H9 (cell line): ENCODE measurements at regions not wholly inside any gene's neighbourhood (a gene's known extent, or its start where the extent isn't known, plus 50 kb on each side); places are given as distances from the start of the nearest gene placed in this dataset.

Experiments
- DNase-seq: peaks from one replicate; pipeline ENCODE4 v3.0.0-alpha.2; 2017
- H2AFZ ChIP-seq: one replicate; pipeline ENCODE4 v1.6.1; 2013; ENCODE audit warnings: mild to moderate bottlenecking, low read length, control low read depth, moderate library complexity
- H2AK5ac ChIP-seq: 2 replicates; pipeline ENCODE4 v1.6.1; 2013; ENCODE audit warnings: low read length, control low read depth, mixed read lengths; ENCODE audit not compliant: insufficient read length
- H2BK120ac ChIP-seq: one replicate; pipeline ENCODE4 v1.6.1; 2013; ENCODE audit warnings: low read depth, mild to moderate bottlenecking, low read length, control low read depth, inconsistent platforms; ENCODE audit not compliant: poor library complexity, severe bottlenecking
- H2BK12ac ChIP-seq: 2 replicates; pipeline ENCODE4 v1.6.1; 2013; ENCODE audit warnings: low read length, control low read depth, mixed read lengths, low read depth; ENCODE audit not compliant: insufficient read length
- H2BK15ac ChIP-seq: 2 replicates; pipeline ENCODE4 v1.6.1; 2013; ENCODE audit warnings: low read depth, low read length, control low read depth
- H2BK20ac ChIP-seq: one replicate; pipeline ENCODE4 v1.6.1; 2013; ENCODE audit warnings: low read depth, mild to moderate bottlenecking, low read length, control low read depth, inconsistent platforms; ENCODE audit not compliant: poor library complexity, severe bottlenecking
- H2BK5ac ChIP-seq: 2 replicates; pipeline ENCODE4 v1.6.1; 2013; ENCODE audit warnings: low read length, control low read depth, mixed read lengths; ENCODE audit not compliant: insufficient read length
- H3K14ac ChIP-seq: 2 replicates; pipeline ENCODE4 v1.6.1; 2013; ENCODE audit warnings: low read length, control low read depth; ENCODE audit not compliant: insufficient read depth
- H3K18ac ChIP-seq: 2 replicates; pipeline ENCODE4 v1.6.1; 2013; ENCODE audit warnings: low read depth, mild to moderate bottlenecking, mixed read lengths, low read length, control low read depth; ENCODE audit not compliant: insufficient read length
- H3K23ac ChIP-seq: 2 replicates; pipeline ENCODE4 v1.6.1; 2013; ENCODE audit warnings: low read length, control low read depth, mixed read lengths, low read depth; ENCODE audit not compliant: insufficient read length
- H3K23me2 ChIP-seq: 2 replicates; pipeline ENCODE4 v1.6.1; 2013; ENCODE audit warnings: low read depth, mild to moderate bottlenecking, mixed read lengths, low read length, control low read depth; ENCODE audit not compliant: insufficient read length, poor library complexity, severe bottlenecking
- H3K27ac ChIP-seq: 2 replicates; pipeline ENCODE4 v1.5.1; 2013; ENCODE audit warnings: low read length, control low read depth, mixed read lengths, low read depth; ENCODE audit not compliant: insufficient read length
- H3K27me3 ChIP-seq: 2 replicates; pipeline ENCODE4 v1.6.1; 2013; ENCODE audit warnings: low read length, control low read depth, inconsistent platforms; ENCODE audit not compliant: insufficient read depth
- H3K4ac ChIP-seq: 2 replicates; pipeline ENCODE4 v1.6.1; 2013; ENCODE audit warnings: low read depth, mild to moderate bottlenecking, control low read depth, inconsistent platforms, low read length, moderate library complexity
- H3K4me1 ChIP-seq: 2 replicates; pipeline ENCODE4 v1.6.1; 2013; ENCODE audit warnings: low read length, control low read depth, inconsistent platforms; ENCODE audit not compliant: insufficient read depth
- H3K4me2 ChIP-seq: 2 replicates; pipeline ENCODE4 v1.6.1; 2013; ENCODE audit warnings: low read length, control low read depth, mixed read lengths; ENCODE audit not compliant: insufficient read length, insufficient read depth
- H3K56ac ChIP-seq: 2 replicates; pipeline ENCODE4 v1.6.1; 2013; ENCODE audit warnings: low read depth, mild to moderate bottlenecking, mixed read lengths, low read length, control low read depth; ENCODE audit not compliant: insufficient read length
- H3K79me1 ChIP-seq: 2 replicates; pipeline ENCODE4 v1.6.1; 2013; ENCODE audit warnings: low read depth, mild to moderate bottlenecking, moderate library complexity, low read length, control low read depth, inconsistent platforms; ENCODE audit not compliant: insufficient read depth, poor library complexity, severe bottlenecking
- H3K79me2 ChIP-seq: 2 replicates; pipeline ENCODE4 v1.6.1; 2013; ENCODE audit warnings: low read length, control low read depth, inconsistent platforms; ENCODE audit not compliant: insufficient read depth
- H3K9ac ChIP-seq: 2 replicates; pipeline ENCODE4 v1.6.1; 2013; ENCODE audit warnings: low read length, control low read depth, mixed read lengths; ENCODE audit not compliant: insufficient read length; ENCODE audit errors: extremely low read depth
- H3K9me3 ChIP-seq: one replicate; pipeline ENCODE4 v1.6.1; 2013; ENCODE audit warnings: low read depth, low read length, inconsistent platforms; ENCODE audit not compliant: control insufficient read depth
- H3T11ph ChIP-seq: one replicate; pipeline ENCODE4 v1.6.1; 2013; ENCODE audit warnings: mild to moderate bottlenecking, low read length, control low read depth, inconsistent platforms
- H4K20me1 ChIP-seq: one replicate; pipeline ENCODE4 v1.6.1; 2013; ENCODE audit not compliant: control insufficient read depth, insufficient read length, insufficient read depth
- H4K5ac ChIP-seq: 2 replicates; pipeline ENCODE4 v1.6.1; 2013; ENCODE audit warnings: low read depth, mild to moderate bottlenecking, mixed read lengths, low read length, control low read depth; ENCODE audit not compliant: insufficient read length
- H4K8ac ChIP-seq: replicated peaks from 2 replicates; pipeline ENCODE4 v1.6.1; 2013; ENCODE audit warnings: low read length, control low read depth, mixed read lengths, low read depth; ENCODE audit not compliant: insufficient read length
- H4K91ac ChIP-seq: 2 replicates; pipeline ENCODE4 v1.6.1; 2013; ENCODE audit warnings: low read depth, mild to moderate bottlenecking, moderate library complexity, mixed read lengths, low read length, control low read depth; ENCODE audit not compliant: insufficient read length
- H3K27ac Mint-ChIP-seq, 3 experiments: 2 replicates in 2 of 3; 3 replicates in 1 of 3; pipeline ENCODE4 v1.8.0; 2020 to 2021; ENCODE audit warnings: mixed read lengths in 3 of 3, mild to moderate bottlenecking in 1 of 3, moderate library complexity in 1 of 3
- H3K27me3 Mint-ChIP-seq: 2 replicates; pipeline ENCODE4 v1.8.0; 2021; ENCODE audit warnings: low read depth, mild to moderate bottlenecking, moderate library complexity, mixed read lengths
- H3K36me3 Mint-ChIP-seq, 3 experiments: 2 replicates in 2 of 3; 3 replicates in 1 of 3; pipeline ENCODE4 v1.8.0; 2020 to 2021; ENCODE audit warnings: low read depth in 3 of 3, mixed read lengths in 3 of 3; ENCODE audit not compliant: insufficient read depth in 1 of 3
- H3K4me1 Mint-ChIP-seq, 2 experiments: 2 replicates each; pipeline ENCODE4 v1.8.0; 2020; ENCODE audit warnings: mixed read lengths in 2 of 2
- H3K4me3 Mint-ChIP-seq, 2 experiments: 2 replicates in 1 of 2; 3 replicates in 1 of 2; pipeline ENCODE4 v1.8.0; 2020 to 2021; ENCODE audit warnings: mild to moderate bottlenecking in 2 of 2, mixed read lengths in 2 of 2, moderate library complexity in 1 of 2
- H3K9me3 Mint-ChIP-seq, 2 experiments: 2 replicates in 1 of 2; 3 replicates in 1 of 2; pipeline ENCODE4 v1.8.0; 2020; ENCODE audit warnings: mild to moderate bottlenecking in 2 of 2, mixed read lengths in 2 of 2, moderate library complexity in 1 of 2
- CTCF ChIP-seq: fragments of 200-600 bp; sonication (generic); conservative IDR thresholded peaks from 3 replicates; pipeline ENCODE4 v1.8.0; 2021; ENCODE audit warnings: antibody characterized with exemption, mild to moderate bottlenecking
- WGBS: extraction: QIAGEN DNeasy Blood & Tissue Kit; methylation state at CpG from one replicate; pipeline ENCODE4 v1.1.7; 2013; ENCODE audit warnings: missing lambda C conversion rate, low lambda C conversion rate, mixed read lengths; ENCODE audit not compliant: insufficient read length; ENCODE audit errors: extremely low coverage; 5-methylcytosine and 5-hydroxymethylcytosine counted together

- H2BK120ac ChIP-seq = no peak overlapping the region
- no CpG with 5 or more reads among the region's 3 CpGs for WGBS
- no peak overlapping the region for H2BK15ac ChIP-seq
- no peak overlapping the region for H3K18ac ChIP-seq
- H3K23ac ChIP-seq = no peak overlapping the region
- Mint-ChIP-seq H3K4me1 (peaks cover 7 to 10% of the 10 kb centered on the region in 2 experiments), H3K9me3 (peaks cover 10 to 14% of the 10 kb centered on the region in 2 experiments; a peak in 4 of 5 replicates), H3K27ac (no peak overlapping the region), H3K36me3 (peaks cover 6 to 16% (median 6%) of the 10 kb centered on the region in 3 experiments; a peak in 6 of 7 replicates), H3K4me3 (no peak overlapping the region), H3K27me3 (no peaks in the 10 kb centered on the region)
- no peak overlapping the region for H2AFZ ChIP-seq
- H3K27me3 ChIP-seq = no peaks in the 10 kb centered on the region
- no peaks in the 10 kb centered on the region for H4K20me1 ChIP-seq
- no peak overlapping the region for H4K8ac ChIP-seq
- H4K5ac ChIP-seq = no peak overlapping the region
- H3K4me2 ChIP-seq = no peak overlapping the region
- no peak overlapping the region for H3K14ac ChIP-seq
- no peak overlapping the region for H2BK20ac ChIP-seq
- no peak overlapping the region for H3K27ac ChIP-seq
- H2AK5ac ChIP-seq = no peak overlapping the region
- no peak for DNase-seq
- H3K23me2 ChIP-seq = no peaks in the 10 kb centered on the region
- H3K4ac ChIP-seq = no peak overlapping the region
- no peaks in the 10 kb centered on the region for H3K9me3 ChIP-seq
- H3K56ac ChIP-seq = no peak overlapping the region
- no peaks in the 10 kb centered on the region; the same call in 1 of the 2 replicates for H3K4me1 ChIP-seq
- no peak overlapping the region for H3K9ac ChIP-seq
- no peaks in the 10 kb centered on the region for H3K79me2 ChIP-seq
- H3K79me1 ChIP-seq = no peaks in the 10 kb centered on the region
- no peak overlapping the region for H3T11ph ChIP-seq
- no peak overlapping the region for H2BK12ac ChIP-seq
- no peak overlapping the region for H4K91ac ChIP-seq
- H2BK5ac ChIP-seq = no peak overlapping the region
- no peak for TF ChIP-seq CTCF
Observed at GRCh38 chr2:63772061-63772460, 69.6 kb upstream of the UGP2 start.
